K562 (cell line): ENCODE measurements at regions not wholly inside any gene's neighbourhood (a gene's known extent, or its start where the extent isn't known, plus 50 kb on each side); places are given as distances from the start of the nearest gene placed in this dataset.

Source experiments
- ATAC-seq: fragments of 200-7000 bp; cut with Tn5 transposase; 3 replicates; pipeline ENCODE4 v1.9.1; 2020; ENCODE audit warnings: moderate library complexity
- BruUV-seq: library from RNA; stranded (reverse); fragments of 400-500 nt; replicated peaks from 2 replicates; lab custom pipeline; 2021; lab: Mats Ljungman, UMichigan
- CTCF ChIA-PET: fragments of 300-600 bp; formaldehyde crosslinking; extraction: SDS; loops from one replicate; lab custom pipeline; 2021; ENCODE audit warnings: low intra/inter-chr PET ratio; lab: Yijun Ruan, JAX
- POLR2A ChIA-PET: fragments of 300-600, 350-650 bp; sonication (Branson Sonifier 250); formaldehyde crosslinking; extraction: SDS; loops from one replicate; lab custom pipeline; 2021; ENCODE audit warnings: antibody characterized with exemption, inconsistent platforms; lab: Yijun Ruan, JAX
- DNase-seq, 4 experiments: peaks; one replicate each; pipeline versions ENCODE4 v3.0.0 to v3.0.0-alpha.2; 2011 to 2018; ENCODE audit warnings: low spot score in 3 of 4, mixed read lengths in 3 of 4; ENCODE audit errors: extremely low read depth in 1 of 4
- FAIRE-seq: peaks from 2 replicates; lab custom pipeline; 2011; peaks lifted over from hg19 to GRCh38; lab: Jason Lieb, UNC
- H2AFZ ChIP-seq: 2 replicates; pipeline ENCODE4 v1.6.0; 2011; ENCODE audit warnings: low read depth, low read length, control low read depth, inconsistent platforms
- H3K27ac ChIP-seq: fragments of 200-600 bp; 3 replicates; pipeline ENCODE4 v1.8.0; 2011; ENCODE audit warnings: low read depth, mild to moderate bottlenecking, control low read depth, inconsistent platforms, low read length, moderate library complexity, mixed read lengths; ENCODE audit errors: extremely low read depth
- H3K27me3 ChIP-seq, 2 experiments: fragments of 300-600 bp in 1 of 2; 2 replicates in 1 of 2; 3 replicates in 1 of 2; pipeline versions ENCODE4 v1.6.0 to v1.8.0; 2011; ENCODE audit warnings: inconsistent platforms in 2 of 2, low read length in 2 of 2, mild to moderate bottlenecking in 1 of 2, mixed read lengths in 1 of 2, moderate library complexity in 1 of 2; ENCODE audit not compliant: control insufficient read depth in 2 of 2, insufficient read depth in 2 of 2
- H3K36me3 ChIP-seq: fragments of 300-600 bp; 3 replicates; pipeline ENCODE4 v1.8.0; 2011; ENCODE audit warnings: mild to moderate bottlenecking, low read length, inconsistent platforms; ENCODE audit not compliant: control insufficient read depth, insufficient read depth
- H3K4me1 ChIP-seq, 2 experiments: fragments of 200-600 bp in 1 of 2; replicated peaks in 1 of 2; 2 replicates in 1 of 2; 3 replicates in 1 of 2; pipeline versions ENCODE4 v1.5.1 to v1.8.0; 2011; ENCODE audit warnings: inconsistent platforms in 2 of 2, low read length in 2 of 2, mild to moderate bottlenecking in 1 of 2, mixed read lengths in 1 of 2, moderate library complexity in 1 of 2; ENCODE audit not compliant: control insufficient read depth in 2 of 2, insufficient read depth in 2 of 2
- H3K4me2 ChIP-seq: 2 replicates; pipeline ENCODE4 v1.6.1; 2011; ENCODE audit warnings: low read length, control low read depth, inconsistent platforms, mixed read lengths; ENCODE audit not compliant: insufficient read depth
- H3K4me3 ChIP-seq: fragments of 200-600 bp; sonication (generic), shearing (Covaris generic); 2 replicates; pipeline ENCODE4 v1.5.1; 2016; ENCODE audit warnings: control low read depth, inconsistent platforms
- H3K79me2 ChIP-seq: fragments of 200-600 bp; 3 replicates; pipeline ENCODE4 v1.8.0; 2011; ENCODE audit warnings: low read length, inconsistent platforms; ENCODE audit not compliant: control insufficient read depth, insufficient read depth
- H3K9ac ChIP-seq, 2 experiments: 2 replicates each; pipeline versions ENCODE4 v1.6.0 to v1.6.1; 2011; ENCODE audit warnings: low read depth in 2 of 2, low read length in 2 of 2, control low read depth in 1 of 2, inconsistent platforms in 1 of 2, mild to moderate bottlenecking in 1 of 2, mixed read lengths in 1 of 2; ENCODE audit not compliant: insufficient read depth in 1 of 2
- H3K9me1 ChIP-seq: one replicate; pipeline ENCODE4 v1.6.0; 2011; ENCODE audit warnings: inconsistent platforms, mild to moderate bottlenecking, low read length, moderate library complexity; ENCODE audit not compliant: control insufficient read depth, insufficient read depth
- H3K9me3 ChIP-seq: replicated peaks from 2 replicates; pipeline ENCODE4 v1.5.1; 2011; ENCODE audit warnings: low read depth, low read length, inconsistent platforms; ENCODE audit not compliant: control insufficient read depth, insufficient read depth
- H4K20me1 ChIP-seq: replicated peaks from 2 replicates; pipeline ENCODE4 v1.6.1; 2011; ENCODE audit warnings: low read length, inconsistent platforms, mixed read lengths; ENCODE audit not compliant: control insufficient read depth, insufficient read depth
- ATF3 ChIP-seq, 2 experiments: fragments of 450-650 bp in 1 of 2; sonication (generic) in 1 of 2; formaldehyde crosslinking in 1 of 2; IDR thresholded peaks in 1 of 2; conservative IDR thresholded peaks in 1 of 2; 2 replicates each; pipeline versions ENCODE4 v1.6.1 to v1.8.1; 2016 to 2023; ENCODE audit warnings: mild to moderate bottlenecking in 2 of 2, moderate library complexity in 2 of 2, inconsistent platforms in 1 of 2, missing genetic modification reagents in 1 of 2
- BMI1 ChIP-seq: fragments of 150-350 bp; IDR thresholded peaks from 2 replicates; pipeline ENCODE4 v1.6.1; 2014; ENCODE audit warnings: low read length
- CLOCK ChIP-seq: fragments of 250-450 bp; sonication (Bioruptor Pico); IDR thresholded peaks from 2 replicates; pipeline ENCODE4 v1.4.0; 2020; ENCODE audit warnings: mild to moderate bottlenecking, moderate library complexity, borderline replicate concordance
- CREM ChIP-seq: IDR thresholded peaks from 2 replicates; pipeline ENCODE4 v1.6.1; 2014; ENCODE audit warnings: antibody characterized with exemption, low read depth
- FOXA1 ChIP-seq: fragments of 450-650 bp; IDR thresholded peaks from 2 replicates; pipeline ENCODE4 v1.6.1; 2016; ENCODE audit warnings: mild to moderate bottlenecking, borderline replicate concordance
- HOMEZ ChIP-seq: fragments of 250-450 bp; sonication (Bioruptor Pico); IDR thresholded peaks from 2 replicates; pipeline ENCODE4 v1.4.0; 2020; ENCODE audit warnings: mild to moderate bottlenecking, moderate library complexity
- POLR2A ChIP-seq: fragments of 450-650 bp; conservative IDR thresholded peaks from 2 replicates; pipeline ENCODE4 v1.6.1; 2016
- RBFOX2 ChIP-seq: fragments of 200-400 bp; formaldehyde crosslinking; IDR thresholded peaks from 2 replicates; pipeline ENCODE4 v1.6.1; 2017; ENCODE audit warnings: low read depth, mild to moderate bottlenecking, low read length, moderate library complexity
- TBP ChIP-seq: optimal IDR thresholded peaks from 2 replicates; pipeline ENCODE3; 2011; ENCODE audit warnings: low read depth, low read length, improper control_type of control experiment
- TEAD1 ChIP-seq, 2 experiments: fragments of 450-650 bp in 1 of 2; sonication (generic) in 1 of 2; formaldehyde crosslinking; IDR thresholded peaks; 2 replicates each; pipeline versions ENCODE4 v1.4.0 to v1.8.0; 2020 to 2022; ENCODE audit warnings: mild to moderate bottlenecking in 2 of 2, missing genetic modification reagents in 1 of 2
- TRIM25 ChIP-seq: fragments of 450-650 bp; IDR thresholded peaks from 2 replicates; pipeline ENCODE4 v1.7.0; 2016; ENCODE audit warnings: borderline replicate concordance
- ZBTB34 ChIP-seq: fragments of 250-450 bp; sonication (Bioruptor Pico); IDR thresholded peaks from 2 replicates; pipeline ENCODE4 v1.8.0; 2021; ENCODE audit warnings: mild to moderate bottlenecking, moderate library complexity
- ZNF449 ChIP-seq: fragments of 250-450 bp; sonication (Bioruptor Pico); IDR thresholded peaks from 2 replicates; pipeline ENCODE4 v1.8.0; 2022; ENCODE audit warnings: moderate library complexity, mild to moderate bottlenecking, inconsistent platforms
- in situ Hi-C: fragments of 300-500 bp; cut with MboI; formaldehyde crosslinking; loops from 4 replicates; pipeline ENCODE4 v1.15.0; 2018; ENCODE audit warnings: inconsistent platforms, mixed read lengths
- intact Hi-C: fragments of 100-400 bp; cut with micrococcal nuclease; formaldehyde crosslinking; loops from 2 replicates; pipeline ENCODE4 v1.14.2; 2022

GRCh38 chr7:68967598-68967997 lies 630.7 kb upstream of the AUTS2 start:
- POLR2A ChIA-PET: interaction anchor here (0.7 kb wide), 1 partner anchor 1034 kb away, joined by 4 read pairs; no protein-coding TSS in a partner anchor
- TF ChIP-seq CREM: no peak
- TF ChIP-seq ZBTB34 (CRISPR knock-in tag): no peak
- no peak for TF ChIP-seq BMI1
- TF ChIP-seq TRIM25: no peak
- TF ChIP-seq FOXA1: no peak
- no peak for TF ChIP-seq TBP
- TF ChIP-seq CLOCK (CRISPR knock-in tag): no peak
- no peak for TF ChIP-seq POLR2A
- TF ChIP-seq ATF3 (IDR thresholded peaks at IDR 0.05): no peak
- no peak for TF ChIP-seq ATF3 (CRISPR knock-in tag; conservative IDR thresholded peaks at IDR 0.05)
- no peak for TF ChIP-seq HOMEZ (CRISPR knock-in tag)
- TF ChIP-seq TEAD1 (CRISPR knock-in tag; IDR thresholded peaks at IDR 0.05): no peak
- no peak for TF ChIP-seq ZNF449 (CRISPR knock-in tag)
- TF ChIP-seq RBFOX2: no peak

More at GRCh38 chr7:68967598-68967997, 630.7 kb upstream of the AUTS2 start:
- no peak overlapping the region for H3K4me3 ChIP-seq
- no peaks in the 10 kb centered on the region for H3K9me1 ChIP-seq
- in situ Hi-C loops (no loop called here), intact Hi-C loops (no loop called here)
- H3K27ac ChIP-seq: no peak overlapping the region
- no TSS peak for BruUV-seq
- no peaks in the 10 kb centered on the region for H3K79me2 ChIP-seq
- H3K9ac ChIP-seq: no peak overlapping the region
- H3K9me3 ChIP-seq: no peaks in the 10 kb centered on the region
- CTCF ChIA-PET: no interaction called here
- H3K27me3 ChIP-seq: no peaks in the 10 kb centered on the region
- no peaks in the 10 kb centered on the region for H3K4me1 ChIP-seq
- H3K36me3 ChIP-seq: no peaks in the 10 kb centered on the region
- H4K20me1 ChIP-seq: no peaks in the 10 kb centered on the region
- ATAC-seq (no peak), FAIRE-seq (no peak), DNase-seq (no peak)
- no peak overlapping the region for H3K4me2 ChIP-seq
- H2AFZ ChIP-seq: no peak overlapping the region
